NCI-H2196 (cell line): ENCODE measurements at regions not wholly inside any gene's neighbourhood (a gene's known extent, or its start where the extent isn't known, plus 50 kb on each side); places are given as distances from the start of the nearest gene placed in this dataset.
A peak's percentile ranks its signal among the peaks of the same experiment; 100 is the strongest.
"Not testable (repeated sequence)": the region's sequence is repeated elsewhere in the genome, so short reads cannot be mapped to it uniquely, and the experiment has no call there.

Experiments used
- DNase-seq: peaks from one replicate; lab custom pipeline; 2025; ENCODE audit not compliant: unreplicated experiment; lab: John Stamatoyannopoulos, UW

DNA sequence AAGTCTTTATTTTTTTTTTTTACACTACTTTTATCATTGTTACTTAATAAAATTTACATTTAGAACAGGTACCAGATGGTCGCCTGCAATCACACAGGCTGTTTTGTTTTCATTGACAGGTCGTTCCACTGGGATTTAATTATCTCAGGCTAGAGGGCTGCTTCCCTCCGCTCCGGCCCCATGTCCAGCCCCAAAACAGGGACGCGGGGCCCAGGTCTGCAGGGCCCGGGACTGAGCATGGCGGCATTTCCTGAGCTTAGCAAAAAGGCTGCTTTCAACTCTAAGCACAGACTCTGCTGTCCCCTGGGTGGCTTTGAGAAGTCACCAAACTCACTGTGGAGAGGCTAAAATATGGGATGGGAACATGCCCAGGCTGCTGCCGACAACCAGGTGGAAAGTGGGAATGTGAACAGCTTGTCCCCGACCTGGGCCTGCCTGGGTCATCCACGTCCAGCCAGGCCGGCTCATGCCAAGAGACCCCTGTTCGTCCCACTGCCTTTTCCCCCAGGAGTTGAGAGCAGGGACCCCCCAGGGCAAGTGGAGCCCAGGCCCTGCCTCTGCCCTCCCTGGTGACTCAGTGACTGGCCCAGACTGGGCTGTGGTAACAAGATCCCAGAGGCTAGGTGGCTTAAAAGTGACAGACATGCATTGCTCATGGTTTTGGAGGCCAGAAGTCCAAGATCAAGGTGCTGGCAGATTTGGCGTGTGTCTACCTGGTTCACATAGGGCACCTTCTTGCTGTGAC is 150.0 kb downstream of the SHANK2 start:
- DNase-seq, result no peak

- no peak for DNase-seq
These were observed 150.8 kb downstream of the SHANK2 start for GRCh38 chr11:71101606-71102005.

DNA sequence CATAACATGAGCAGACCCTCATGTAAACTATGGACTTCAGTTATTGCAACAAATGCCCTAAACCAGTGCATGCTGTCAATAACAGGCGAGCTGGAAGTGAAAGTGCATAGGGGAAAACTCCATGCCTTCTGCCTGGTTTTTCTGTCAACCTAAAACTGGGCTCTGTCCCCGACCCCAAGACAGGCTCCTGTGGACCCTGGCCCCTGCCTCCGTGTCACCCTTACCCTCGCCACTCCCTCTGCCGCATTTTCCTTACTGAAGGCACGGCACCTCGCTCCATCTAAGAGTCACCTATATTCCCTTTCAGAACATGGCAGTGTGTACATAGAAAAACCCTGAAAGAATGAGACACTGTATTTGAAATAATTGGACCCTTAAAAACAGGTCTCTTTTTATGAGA is 151.3 kb downstream of the SHANK2 start:
- DNase-seq, result no peak

DNA sequence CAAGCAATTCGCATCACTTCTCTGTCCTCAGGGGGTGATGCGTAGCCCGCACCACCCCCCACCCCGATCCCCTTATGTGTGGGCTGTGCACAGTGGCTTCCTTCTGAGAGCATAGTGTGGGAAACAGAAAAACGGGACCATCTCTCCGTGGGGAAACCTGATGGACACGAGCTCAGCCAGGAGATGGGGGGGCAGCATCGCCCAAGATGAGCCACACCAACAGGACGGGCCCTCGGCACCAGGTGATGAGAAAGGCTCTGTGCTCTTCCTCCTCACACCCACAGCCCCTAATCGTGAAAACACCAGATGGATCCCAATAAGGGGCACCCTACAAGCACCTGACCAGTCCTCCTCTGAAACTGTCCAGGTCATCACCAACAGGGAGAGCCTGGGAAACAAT is 153.6 kb downstream of the SHANK2 start:
- DNase-seq, result no peak

DNA sequence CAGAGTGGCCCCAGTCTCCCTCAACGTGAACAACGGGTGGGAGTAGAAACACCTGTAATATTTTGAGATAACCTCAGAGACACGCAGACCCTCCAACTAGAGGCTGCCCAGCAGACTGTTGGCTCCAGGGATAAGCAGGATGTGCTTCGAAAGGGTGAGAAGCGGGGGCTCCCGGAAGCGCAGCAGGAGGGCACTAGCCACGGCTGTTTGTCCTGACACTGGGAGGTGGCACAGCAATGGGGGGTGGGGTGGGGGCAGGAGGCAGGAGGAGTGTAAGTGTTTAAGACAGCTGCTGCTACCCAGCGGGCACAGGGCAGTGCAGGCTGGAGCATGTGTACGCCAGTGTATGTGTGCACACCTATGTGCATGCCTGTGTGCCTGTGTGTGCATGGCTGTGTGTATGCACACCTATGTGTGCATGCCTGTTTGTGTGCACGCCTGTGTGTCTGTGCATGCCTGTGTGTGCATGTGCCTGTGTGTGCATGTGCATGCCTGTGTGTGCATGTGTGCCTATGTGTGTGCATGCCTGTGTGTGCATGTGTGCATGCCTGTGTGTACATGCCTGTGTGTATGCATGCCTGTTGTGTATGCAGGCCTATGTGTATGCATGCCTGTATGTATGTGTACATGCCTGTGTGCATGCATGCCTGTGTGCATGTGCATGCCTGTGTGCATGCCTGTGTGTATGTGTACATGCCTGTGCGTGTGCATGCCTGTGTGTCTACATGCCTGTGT is 154.7 kb downstream of the SHANK2 start:
- DNase-seq, result no peak

DNA sequence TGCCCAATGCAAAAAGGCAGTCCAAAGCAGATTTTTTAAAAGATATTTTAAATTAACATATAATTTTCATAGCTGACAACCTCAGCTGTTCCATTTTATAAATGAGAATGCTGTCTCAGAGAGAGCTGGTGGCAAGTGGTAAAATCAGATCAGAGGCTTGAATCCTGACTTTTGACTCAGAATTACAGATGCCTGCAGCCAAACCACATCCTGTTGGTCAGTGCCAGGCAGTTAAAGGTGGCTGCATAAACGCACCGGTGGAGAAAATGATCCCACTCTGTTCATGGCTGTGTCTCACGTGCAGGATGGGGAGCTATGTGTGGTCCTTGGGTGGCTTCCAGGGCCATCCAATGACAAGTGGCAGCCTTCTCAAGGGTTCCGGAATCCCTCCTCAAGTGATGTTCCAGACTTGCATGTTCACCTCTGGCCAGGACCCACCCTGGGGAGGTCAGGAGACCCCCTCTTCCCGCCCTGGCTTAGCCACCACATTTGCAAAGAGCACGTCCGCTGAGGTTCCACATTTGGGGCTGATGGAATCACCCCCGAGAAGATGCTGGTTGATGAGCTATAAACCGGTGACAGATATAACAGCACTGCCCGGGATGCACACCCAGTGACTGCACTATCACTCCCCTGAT is 155.5 kb downstream of the SHANK2 start:
- no peak for DNase-seq

DNA sequence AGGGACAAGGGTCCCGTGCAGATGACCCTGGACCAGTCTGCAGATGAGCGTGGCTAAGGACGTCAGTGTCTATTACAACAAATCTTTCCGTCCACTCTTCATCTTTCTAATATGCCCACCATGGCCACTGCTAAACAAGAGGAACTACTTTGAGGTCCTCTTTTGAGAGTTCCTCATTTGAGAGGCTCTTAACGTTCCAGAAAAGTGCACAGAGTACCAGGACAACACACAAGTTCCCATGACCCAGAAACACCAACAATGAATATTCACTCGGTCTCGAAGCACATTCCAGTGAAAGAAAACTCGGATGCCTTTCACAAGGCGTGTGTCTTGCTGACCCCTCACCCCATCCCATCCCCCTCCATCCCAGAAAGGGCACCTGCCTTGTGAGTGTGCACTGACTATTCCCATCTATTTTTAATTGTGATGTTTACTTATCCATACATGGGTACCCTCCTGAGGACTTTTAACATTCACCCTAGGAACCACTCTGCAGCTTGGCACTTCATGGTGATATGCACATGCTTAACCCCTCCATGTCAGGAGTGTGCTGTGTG is 157.0 kb downstream of the SHANK2 start:
- DNase-seq, result no peak

DNA sequence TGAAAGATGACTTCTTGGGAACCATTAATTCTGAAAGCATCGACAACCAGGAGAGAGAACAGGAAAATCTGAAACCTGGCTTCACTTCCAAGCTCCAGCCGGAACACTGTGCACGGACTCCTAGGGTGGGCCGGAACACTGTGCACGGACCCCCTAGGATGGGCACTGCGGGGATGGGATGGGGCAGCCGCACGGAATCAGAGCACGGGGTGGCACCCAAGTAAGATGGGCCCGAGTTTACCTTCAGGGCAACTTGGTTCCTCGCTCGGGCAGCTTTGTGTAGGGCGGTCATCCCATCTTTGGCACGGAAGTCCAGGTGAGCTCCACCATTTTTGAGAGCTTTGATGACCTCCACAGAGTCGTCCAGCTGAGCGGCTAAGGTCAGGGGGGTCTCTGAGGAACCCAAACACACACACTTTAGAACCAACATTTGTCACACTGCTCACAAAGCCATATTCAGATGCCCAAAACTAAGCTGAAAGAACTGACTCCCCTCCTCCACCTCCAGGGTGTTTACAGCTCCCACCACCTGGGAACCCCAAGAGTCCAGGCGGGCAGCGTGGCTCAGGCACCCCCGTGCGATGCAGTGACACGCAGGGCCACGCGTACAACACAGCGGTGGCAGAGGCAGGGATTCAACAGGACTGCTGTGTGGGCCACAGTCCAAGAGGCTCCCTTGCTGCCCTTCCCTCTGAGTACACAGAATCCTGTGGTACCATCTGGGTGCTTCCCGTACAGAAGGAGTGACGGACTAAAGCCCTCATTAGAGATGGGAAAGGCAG is 157.9 kb downstream of the SHANK2 start:
- no peak for DNase-seq

DNA sequence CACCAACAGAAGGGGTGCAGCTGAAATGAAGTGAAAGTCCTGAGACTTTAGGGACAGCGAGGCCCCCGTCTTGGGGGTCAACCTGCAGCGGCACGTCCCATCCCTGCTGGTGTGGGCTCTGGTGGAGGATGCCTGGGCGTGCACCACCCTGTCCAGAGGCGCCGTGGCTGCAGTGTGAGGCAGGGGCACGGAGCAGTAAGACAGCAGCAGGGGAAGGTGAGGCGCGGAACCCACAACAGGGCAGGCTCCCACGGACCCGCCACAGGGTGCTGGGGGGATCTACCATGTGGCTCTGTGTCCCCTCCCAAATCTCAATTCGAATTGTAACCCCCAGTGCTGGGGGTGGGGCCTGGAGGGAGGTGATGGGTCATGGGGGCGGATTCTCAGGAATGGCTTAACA is 158.6 kb downstream of the SHANK2 start:
- no peak for DNase-seq

GRCh38 chr11:71091506-71092265 is 160.7 kb downstream of the SHANK2 start:
- DNase-seq, result no peak

DNA sequence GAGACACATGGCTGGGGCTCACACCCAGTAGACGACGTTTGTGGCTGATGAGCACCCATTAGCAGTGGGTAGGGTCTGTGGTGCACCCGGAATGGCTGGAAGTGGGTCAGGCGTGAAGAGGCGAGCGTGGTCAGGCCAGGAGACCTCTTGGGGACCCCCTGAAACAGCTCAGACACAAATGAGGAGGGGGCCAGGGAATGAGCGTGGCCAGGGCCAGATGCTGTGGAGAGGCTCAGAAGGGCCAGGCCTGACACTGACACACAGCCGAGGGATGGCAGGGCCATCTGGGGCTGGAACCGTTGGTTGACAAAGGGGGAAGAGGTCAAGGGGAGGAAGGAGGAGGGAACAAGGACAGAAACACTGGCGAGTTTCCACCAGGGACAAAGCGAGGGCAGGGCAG is 162.8 kb downstream of the SHANK2 start:
- no peak for DNase-seq

DNA sequence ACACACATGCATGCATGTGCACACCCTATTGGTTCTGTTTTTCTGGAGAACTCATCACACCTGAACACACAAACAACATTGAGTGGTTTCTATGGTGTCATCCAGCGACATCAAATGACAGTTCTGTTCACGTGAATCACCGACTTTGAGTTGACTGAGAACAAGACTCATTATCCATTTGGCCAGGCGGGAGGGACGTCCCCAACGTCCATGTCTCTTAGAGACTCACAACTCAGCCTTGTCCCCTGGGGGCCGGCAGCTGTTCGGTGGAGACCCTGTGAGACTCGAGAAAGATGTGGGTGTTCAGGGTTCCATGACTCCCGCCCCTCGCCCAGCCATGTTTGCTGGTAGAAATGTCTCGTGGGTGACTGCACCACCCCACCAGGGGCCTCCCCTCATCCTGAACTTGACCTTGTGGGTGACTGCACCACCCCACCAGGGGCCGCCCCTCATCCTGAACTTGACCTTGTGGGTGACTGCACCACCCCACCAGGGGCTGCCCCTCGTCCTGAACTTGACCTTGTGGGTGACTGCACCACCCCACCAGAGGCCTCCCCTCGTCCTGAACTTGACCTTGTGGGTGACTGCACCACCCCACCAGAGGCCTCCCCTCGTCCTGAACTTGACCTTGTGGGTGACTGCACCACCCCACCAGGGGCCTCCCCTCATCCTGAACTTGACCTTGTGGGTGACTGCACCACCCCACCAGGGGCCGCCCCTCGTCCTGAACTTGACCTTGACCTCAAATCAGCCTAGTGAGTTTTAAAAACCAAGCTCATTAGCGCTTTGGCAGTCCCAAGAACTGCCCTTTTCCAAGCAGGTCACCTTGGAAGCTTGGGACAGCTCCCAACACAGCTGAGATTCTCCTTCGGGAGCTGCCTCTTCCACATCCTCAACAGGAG is 163.8 kb downstream of the SHANK2 start:
- not testable (repeated sequence) for DNase-seq

DNA sequence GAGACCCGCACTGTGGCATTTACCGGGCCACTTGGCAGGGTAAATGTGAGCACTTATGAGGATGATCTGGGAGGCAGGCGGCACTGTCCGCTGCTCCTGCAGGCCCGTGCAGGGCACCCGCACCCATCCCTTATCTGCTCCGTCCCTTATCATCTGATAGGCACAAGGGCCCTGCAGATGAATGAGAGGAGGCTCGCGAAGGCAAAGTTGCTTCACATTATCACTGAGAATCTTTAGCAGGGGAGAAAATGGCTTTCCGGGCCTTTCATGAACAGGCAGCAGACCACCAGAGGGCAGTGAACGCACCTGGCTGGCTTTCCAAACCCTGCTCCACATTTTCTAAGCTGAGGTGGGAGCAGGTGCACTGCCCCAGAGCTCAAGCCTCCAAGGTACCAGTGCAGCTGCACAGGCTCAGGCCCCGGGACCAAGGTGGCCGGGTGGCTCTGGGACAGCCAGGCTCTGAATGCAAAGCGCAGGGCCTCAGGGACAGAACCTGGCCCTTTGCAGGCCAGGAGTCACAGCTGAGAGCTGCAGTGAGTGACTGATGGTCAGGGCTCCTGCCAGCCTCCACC is 165.6 kb downstream of the SHANK2 start:
- peak; percentile 57 for DNase-seq

- DNase-seq, result no peak
These were observed 167.9 kb downstream of the SHANK2 start for GRCh38 chr11:71084306-71085012.

DNA sequence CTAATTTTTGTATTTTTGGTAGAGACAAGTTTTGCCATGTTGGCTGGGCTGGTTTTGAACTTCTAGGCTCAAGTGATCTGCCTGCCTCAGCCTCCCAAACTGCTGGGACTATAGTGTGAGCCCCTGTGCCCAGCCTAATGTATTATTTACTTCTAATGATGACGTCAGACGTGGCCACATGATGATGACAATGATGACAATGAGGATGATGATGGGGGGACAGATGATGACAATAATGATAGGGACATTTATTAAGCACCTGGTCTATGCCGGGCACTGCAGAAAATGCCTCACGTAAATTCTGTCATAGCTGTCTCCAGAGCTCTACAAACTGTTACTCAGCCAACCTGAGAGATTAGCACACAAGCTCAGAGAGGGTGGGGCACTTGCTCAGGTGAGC is 169.3 kb downstream of the SHANK2 start:
- no peak for DNase-seq

GRCh38 chr11:71082454-71082853 is 169.9 kb downstream of the SHANK2 start:
- DNase-seq, result no peak

GRCh38 chr11:71081704-71082230 is 170.6 kb downstream of the SHANK2 start:
- no peak for DNase-seq
